ENCODE measurements at regions not wholly inside any gene's neighbourhood (a gene's known extent, or its start where the extent isn't known, plus 50 kb on each side); places are given as distances from the start of the nearest gene placed in this dataset.

GRCh38 chr20:57065646-57066045 lies 200.8 kb downstream of the BMP7 start:
- in situ Hi-C loops (cut with MboI; ENCODE audit: low pct_ligation_motif_present in 1 of 4, low pct_unique_long_range_greater_than_20kb in 1 of 4, low sequenced_read_pairs in 3 of 4) (loop anchor here in 1 of 4 donors (25.0 kb wide), 1 partner anchor 503 kb away; no protein-coding TSS in a partner anchor), intact Hi-C loops (cut with DNase I; ENCODE audit: low total_unique reads) (no loop called here)

GRCh38 chr20:57066126-57066900 lies 200.1 kb downstream of the BMP7 start:
- 82% methylated on average over 11 of the region's 11 CpGs; no CpG with 5 or more reads in 1 of the 2 donors for WGBS, 2 donors (ENCODE audit: low coverage in 1 of 2)
- intact Hi-C loops (cut with DNase I; ENCODE audit: low total_unique reads) (no loop called here), in situ Hi-C loops (cut with MboI; ENCODE audit: low pct_ligation_motif_present in 1 of 4, low pct_unique_long_range_greater_than_20kb in 1 of 4, low sequenced_read_pairs in 3 of 4) (loop anchor here in 1 of 4 donors (25.0 kb wide), 1 partner anchor 504 kb away; no protein-coding TSS in a partner anchor)
- Histone ChIP-seq H3K36me3 (no peaks in the 10 kb centered on the region), H3K27ac (no peak overlapping the region), H3K9me3 (no peaks in the 10 kb centered on the region), H3K4me3 (no peak overlapping the region), H3K27me3 (peaks cover 53% of the 10 kb centered on the region), H3K4me1 (no peaks in the 10 kb centered on the region)
- TF ChIP-seq POLR2A (IDR thresholded peaks at IDR 0.05) (no peak), EP300 (IDR thresholded peaks at IDR 0.05; ENCODE audit: low read depth) (no peak), POLR2AphosphoS5 (IDR thresholded peaks at IDR 0.05) (no peak), CTCF (IDR thresholded peaks at IDR 0.05) (no peak)
- no peak for DNase-seq

More at GRCh38 chr20:57065646-57066045, 200.8 kb downstream of the BMP7 start:
- 24 to 27% methylated on average over 4 to 7 of the region's 7 CpGs for WGBS, 2 donors (ENCODE audit: low coverage in 1 of 2)
- Histone ChIP-seq H3K27me3 (peaks cover 53% of the 10 kb centered on the region), H3K4me1 (no peaks in the 10 kb centered on the region), H3K36me3 (no peaks in the 10 kb centered on the region), H3K4me3 (no peak overlapping the region), H3K9me3 (no peaks in the 10 kb centered on the region), H3K27ac (no peak overlapping the region)
- DNase-seq = no peak
- TF ChIP-seq POLR2AphosphoS5 (IDR thresholded peaks at IDR 0.05) (no peak), EP300 (IDR thresholded peaks at IDR 0.05; ENCODE audit: low read depth) (no peak), CTCF (IDR thresholded peaks at IDR 0.05) (no peak), POLR2A (IDR thresholded peaks at IDR 0.05) (no peak)

- no peaks in the 10 kb centered on the region for H3K36me3 ChIP-seq
- no peaks in the 10 kb centered on the region for H3K4me1 ChIP-seq
- peaks cover 71% of the 10 kb centered on the region for H3K27me3 ChIP-seq
- no peak overlapping the region for H3K4me3 ChIP-seq
- DNase-seq = no peak
- H3K27ac ChIP-seq = no peak overlapping the region
- in situ Hi-C loops (cut with MboI; ENCODE audit: low pct_ligation_motif_present in 1 of 4, low pct_unique_long_range_greater_than_20kb in 1 of 4, low sequenced_read_pairs in 3 of 4) (loop anchor here in 1 of 4 donors (25.0 kb wide), 1 partner anchor 507 kb away; no protein-coding TSS in a partner anchor), intact Hi-C loops (cut with DNase I; ENCODE audit: low total_unique reads) (no loop called here)
- no peak for TF ChIP-seq CTCF (IDR thresholded peaks at IDR 0.05)
- TF ChIP-seq POLR2A (IDR thresholded peaks at IDR 0.05) = no peak
- no peak for TF ChIP-seq EP300 (IDR thresholded peaks at IDR 0.05; ENCODE audit: low read depth)
- no peak for TF ChIP-seq POLR2AphosphoS5 (IDR thresholded peaks at IDR 0.05)
- no peaks in the 10 kb centered on the region for H3K9me3 ChIP-seq
- 74 to 80% methylated on average over 5 to 8 of the region's 8 CpGs for WGBS, 2 donors (ENCODE audit: low coverage in 1 of 2)
Observed at GRCh38 chr20:57069442-57069841, 197.0 kb downstream of the BMP7 start.

GRCh38 chr20:57070296-57070695 lies 196.1 kb downstream of the BMP7 start:
- no peak for DNase-seq
- Histone ChIP-seq H3K27ac (no peak overlapping the region), H3K27me3 (peaks cover 69% of the 10 kb centered on the region), H3K36me3 (no peaks in the 10 kb centered on the region), H3K9me3 (no peaks in the 10 kb centered on the region), H3K4me3 (no peak overlapping the region), H3K4me1 (no peaks in the 10 kb centered on the region)
- intact Hi-C loops (cut with DNase I; ENCODE audit: low total_unique reads) (no loop called here), in situ Hi-C loops (cut with MboI; ENCODE audit: low pct_ligation_motif_present in 1 of 4, low pct_unique_long_range_greater_than_20kb in 1 of 4, low sequenced_read_pairs in 3 of 4) (loop anchor here in 1 of 4 donors (25.0 kb wide), 1 partner anchor 508 kb away; no protein-coding TSS in a partner anchor)
- 67% methylated on average over 1 of the region's 1 CpG; no CpG with 5 or more reads in 1 of the 2 donors for WGBS, 2 donors (ENCODE audit: low coverage in 1 of 2)
- TF ChIP-seq CTCF (IDR thresholded peaks at IDR 0.05) = no peak
- no peak for TF ChIP-seq POLR2A (IDR thresholded peaks at IDR 0.05)
- no peak for TF ChIP-seq POLR2AphosphoS5 (IDR thresholded peaks at IDR 0.05)
- TF ChIP-seq EP300 (IDR thresholded peaks at IDR 0.05; ENCODE audit: low read depth) = no peak
